HEK293 (cell line): ENCODE measurements at regions not wholly inside any gene's neighbourhood (a gene's known extent, or its start where the extent isn't known, plus 50 kb on each side); places are given as distances from the start of the nearest gene placed in this dataset.

Source experiments
- CTCF ChIP-seq: fragments of 450-650 bp; formaldehyde crosslinking; IDR thresholded peaks from 2 replicates; pipeline ENCODE4 v1.5.1; 2016; ENCODE audit warnings: missing biosample characterization, missing genetic modification characterization
- KLF17 ChIP-seq: fragments of 450-650 bp; formaldehyde crosslinking; IDR thresholded peaks from 2 replicates; pipeline ENCODE4 v1.5.1; 2016; ENCODE audit warnings: missing biosample characterization, missing genetic modification characterization
- OSR2 ChIP-seq: fragments of 450-650 bp; formaldehyde crosslinking; IDR thresholded peaks from 2 replicates; pipeline ENCODE4 v1.5.1; 2016; ENCODE audit warnings: missing biosample characterization, missing genetic modification characterization
- ZBTB44 ChIP-seq: fragments of 450-650 bp; IDR thresholded peaks from 2 replicates; pipeline ENCODE4 v1.5.1; 2018; ENCODE audit warnings: missing biosample characterization, mild to moderate bottlenecking, missing genetic modification characterization
- ZFP3 ChIP-seq: fragments of 450-650 bp; formaldehyde crosslinking; IDR thresholded peaks from 2 replicates; pipeline ENCODE4 v1.5.1; 2016; ENCODE audit warnings: low read depth, missing biosample characterization, missing genetic modification characterization
- ZNF23 ChIP-seq: fragments of 450-650 bp; formaldehyde crosslinking; IDR thresholded peaks from 2 replicates; pipeline ENCODE4 v1.5.1; 2016; ENCODE audit warnings: missing biosample characterization, missing genetic modification characterization, borderline replicate concordance
- ZNF274 ChIP-seq, 2 experiments: fragments of 200-500 bp in 1 of 2; fragments of 450-650 bp in 1 of 2; sonication (Bioruptor generic) in 1 of 2; formaldehyde crosslinking in 1 of 2; IDR thresholded peaks; 2 replicates each; pipeline versions ENCODE4 v1.5.1 to v1.6.1; 2014 to 2016; ENCODE audit warnings: borderline replicate concordance in 1 of 2, inconsistent platforms in 1 of 2, low read length in 1 of 2, missing biosample characterization in 1 of 2, missing genetic modification characterization in 1 of 2
- ZNF473 ChIP-seq: fragments of 450-650 bp; formaldehyde crosslinking; IDR thresholded peaks from 2 replicates; pipeline ENCODE4 v1.5.1; 2017; ENCODE audit warnings: missing biosample characterization, missing genetic modification characterization
- ZNF624 ChIP-seq: fragments of 450-650 bp; formaldehyde crosslinking; IDR thresholded peaks from 2 replicates; pipeline ENCODE4 v1.5.1; 2017; ENCODE audit warnings: missing biosample characterization, missing genetic modification characterization
- ZNF660 ChIP-seq: fragments of 450-650 bp; IDR thresholded peaks from 2 replicates; pipeline ENCODE4 v1.5.1; 2018; ENCODE audit warnings: missing biosample characterization, mild to moderate bottlenecking, missing genetic modification characterization
- ZNF777 ChIP-seq: fragments of 450-650 bp; formaldehyde crosslinking; IDR thresholded peaks from 2 replicates; pipeline ENCODE4 v1.5.1; 2017; ENCODE audit warnings: missing biosample characterization, missing genetic modification characterization, borderline replicate concordance
- ZXDB ChIP-seq: fragments of 450-650 bp; formaldehyde crosslinking; IDR thresholded peaks from 2 replicates; pipeline ENCODE4 v1.5.1; 2016; ENCODE audit warnings: missing biosample characterization, missing genetic modification characterization

DNA sequence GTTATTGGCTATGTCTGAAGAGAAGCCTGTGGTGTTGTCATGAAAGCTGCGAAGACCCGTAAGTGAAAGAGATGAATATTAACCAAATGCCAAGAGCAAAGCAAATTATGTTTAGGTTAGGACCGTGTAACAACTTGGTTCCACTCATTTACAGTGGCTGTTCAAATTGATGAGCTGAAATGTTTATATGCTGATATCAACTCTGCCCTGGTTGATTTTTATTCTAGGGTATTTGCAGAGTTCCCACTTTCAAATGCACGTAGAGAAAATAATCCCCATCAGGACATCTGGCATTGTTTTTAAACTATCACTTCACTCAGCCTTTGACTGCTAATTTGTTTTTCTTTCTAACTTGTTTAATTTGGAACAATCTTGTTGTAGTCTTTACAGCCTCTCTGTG is 581.6 kb upstream of the ADAMTS5 start:
- no peak for TF ChIP-seq ZFP3 (tag by site-specific recombination)
- no peak for TF ChIP-seq OSR2 (tag by site-specific recombination)
- TF ChIP-seq ZNF624 (tag by site-specific recombination) = no peak
- TF ChIP-seq ZNF23 (tag by site-specific recombination) = no peak
- TF ChIP-seq ZNF777 (tag by site-specific recombination) = no peak
- TF ChIP-seq CTCF (tag by site-specific recombination) = no peak
- no peak for TF ChIP-seq ZBTB44
- TF ChIP-seq ZXDB (tag by site-specific recombination) = no peak
- TF ChIP-seq ZNF274 (IDR thresholded peaks at IDR 0.05; ENCODE audit: low read length) = no peak
- no peak for TF ChIP-seq ZNF274 (tag by site-specific recombination; IDR thresholded peaks at IDR 0.05; ENCODE audit: borderline replicate concordance)
- no peak for TF ChIP-seq ZNF660 (tag by site-specific recombination)
- no peak for TF ChIP-seq KLF17 (tag by site-specific recombination)
- no peak for TF ChIP-seq ZNF473 (tag by site-specific recombination)
